Stimulated activated CD8-positive, alpha-beta memory T cell treated with anti-CD3 and anti-CD28 coated beads, Interleukin-15, amount 100 ng/mL, for 24 hours (primary cell): ENCODE measurements at regions not wholly inside any gene's neighbourhood (a gene's known extent, or its start where the extent isn't known, plus 50 kb on each side); places are given as distances from the start of the nearest gene placed in this dataset.
"Not testable (repeated sequence)": the region's sequence is repeated elsewhere in the genome, so short reads cannot be mapped to it uniquely, and the experiment has no call there.

Source experiments
- DNase-seq: peaks from one replicate; pipeline ENCODE4 v3.0.0-alpha.2; 2020; ENCODE audit warnings: low read depth

DNA sequence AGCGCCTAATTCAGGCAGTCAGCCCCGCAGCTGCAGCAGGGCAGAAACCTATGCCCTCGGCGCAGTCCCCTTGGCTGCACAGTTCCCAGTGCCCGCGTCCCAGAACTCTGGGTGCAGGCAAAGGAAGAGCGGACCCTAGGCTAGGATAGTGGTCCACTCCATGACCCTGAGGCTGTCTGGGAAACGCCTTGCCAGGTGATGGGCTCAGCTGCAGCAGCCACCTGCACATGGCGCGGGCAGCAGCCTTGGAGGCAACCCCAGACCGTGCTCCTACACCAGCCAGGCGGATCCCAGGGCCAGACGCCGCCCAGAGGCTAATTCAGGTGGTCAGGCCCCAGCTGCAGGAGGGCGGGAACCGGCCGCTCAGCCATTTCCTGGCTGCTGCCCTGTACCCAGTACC is 83.0 kb downstream of the POTEC start:
- not testable (repeated sequence) for DNase-seq

- not testable (repeated sequence) for DNase-seq
These were observed 83.6 kb downstream of the POTEC start for GRCh38 chr18:14459826-14460225.

DNA sequence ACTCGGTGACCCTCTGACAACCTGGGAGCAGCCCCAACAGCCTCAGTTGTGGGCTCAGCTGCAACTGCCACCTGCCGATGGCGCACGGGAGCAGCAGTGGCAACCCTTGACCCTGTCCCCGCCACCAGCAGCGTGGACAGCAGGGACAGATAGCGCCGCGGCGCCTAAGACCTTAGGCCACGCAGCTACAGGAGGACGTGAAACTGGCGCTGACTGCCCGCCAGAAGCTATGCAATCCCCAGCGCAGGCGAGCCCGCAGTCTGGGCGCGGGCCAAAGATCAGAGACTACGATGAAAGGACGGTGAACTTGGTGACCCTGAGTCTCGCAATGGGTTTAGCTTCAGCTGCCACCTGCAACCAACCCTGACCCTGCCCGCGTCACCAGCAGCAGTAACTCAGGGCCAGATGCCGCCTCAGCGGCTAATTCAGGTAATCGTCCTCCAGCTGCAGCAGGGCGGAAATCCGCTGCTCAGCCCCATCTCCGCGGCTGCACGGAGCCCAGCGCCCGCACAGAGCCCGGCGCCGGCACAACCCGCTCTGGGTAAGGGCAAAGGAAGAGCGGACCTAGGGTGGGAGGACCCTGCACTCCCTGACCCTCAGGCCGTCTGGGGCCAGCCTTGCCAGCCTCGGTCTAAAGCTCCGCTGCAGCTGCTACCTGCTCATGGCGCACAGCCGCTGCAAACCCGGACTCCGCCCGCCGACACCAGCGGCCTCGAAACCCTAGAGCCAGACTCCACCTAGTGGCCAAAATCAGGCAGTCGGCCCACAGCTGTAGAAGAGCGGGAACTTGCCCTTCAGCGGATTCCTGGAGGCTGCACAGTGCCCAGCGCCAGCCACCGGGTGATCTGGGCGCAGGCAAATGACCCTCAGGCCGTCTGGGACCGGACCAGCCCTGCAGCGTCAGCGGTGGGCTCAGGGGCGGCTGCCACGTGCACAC is 85.1 kb downstream of the POTEC start:
- DNase-seq, result peak; percentile 37

- DNase-seq, result not testable (repeated sequence)
These were observed 92.8 kb downstream of the POTEC start for GRCh38 chr18:14450637-14451009.

DNA sequence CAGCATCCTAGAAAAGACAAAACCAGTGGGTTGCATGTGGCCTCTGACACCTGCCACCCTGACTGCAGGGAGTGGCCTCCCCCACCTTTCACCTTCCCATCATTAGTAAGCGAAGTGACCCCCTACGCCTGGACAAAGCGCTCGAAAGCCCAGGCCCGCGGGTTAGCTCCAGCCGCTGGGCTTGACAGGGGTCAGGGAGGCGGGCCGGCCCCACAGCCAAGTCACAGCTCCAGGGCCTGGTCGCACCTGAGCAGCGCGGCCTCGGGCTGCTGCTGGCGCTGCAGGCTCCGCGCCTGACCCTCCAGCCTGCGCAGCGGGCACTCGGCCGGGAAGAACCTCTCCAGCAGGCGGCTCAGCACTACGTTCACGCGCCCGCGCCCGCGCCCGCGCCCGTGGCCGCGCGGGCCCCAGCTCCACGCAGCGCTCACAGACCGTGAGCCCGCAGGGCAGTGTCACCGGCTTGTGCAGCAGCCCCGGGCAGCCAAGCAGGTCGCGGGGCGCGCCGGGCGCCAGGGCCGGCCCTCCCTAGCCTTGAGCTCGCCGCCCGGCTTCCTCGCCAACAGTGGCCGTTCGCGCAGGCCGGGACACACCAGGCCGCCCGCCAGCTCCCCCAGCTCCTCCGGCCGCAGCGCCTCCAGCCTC is 93.3 kb downstream of the POTEC start:
- DNase-seq, result not testable (repeated sequence)

- DNase-seq, result not testable (repeated sequence)
These were observed 94.3 kb downstream of the POTEC start for GRCh38 chr18:14449062-14449461.

DNA sequence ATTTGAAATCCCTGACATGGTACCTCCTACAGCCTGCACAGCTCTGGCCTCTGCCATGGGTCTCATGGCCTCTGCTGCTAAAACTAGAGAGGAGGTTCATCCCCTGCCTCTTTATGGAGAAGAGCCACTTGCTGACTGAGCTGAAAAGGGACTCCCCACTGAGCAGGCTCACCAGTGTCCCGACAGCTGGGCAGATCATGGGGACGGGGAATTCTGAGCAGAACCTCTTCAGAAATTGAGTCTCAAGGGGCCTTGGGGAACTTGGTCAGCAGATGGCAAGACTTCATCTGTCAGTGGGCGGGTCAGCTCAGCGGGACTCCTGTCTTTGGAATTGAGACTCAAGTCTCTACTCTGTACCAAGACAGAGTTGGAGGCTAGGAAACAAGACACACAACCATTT is 95.7 kb downstream of the POTEC start:
- DNase-seq, result not testable (repeated sequence)

DNA sequence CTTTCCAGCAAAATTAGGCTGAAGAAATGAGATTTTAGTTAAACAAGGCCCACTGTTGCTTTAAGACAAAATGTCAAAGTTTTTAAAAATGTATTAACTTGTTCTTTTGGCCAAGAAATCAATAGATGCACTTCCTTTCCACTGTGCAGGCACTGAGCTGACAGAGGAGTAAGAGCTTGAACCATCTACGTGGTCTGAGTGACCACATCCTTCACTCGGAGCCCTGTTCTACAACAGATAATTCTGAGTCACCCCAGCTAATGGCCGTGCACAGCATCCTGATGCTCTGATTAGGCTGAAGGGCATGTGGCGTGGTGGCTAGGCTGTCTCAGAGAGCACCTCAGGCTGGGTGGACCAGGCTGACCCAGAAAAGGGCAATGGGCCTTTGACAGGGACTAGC is 107.9 kb downstream of the POTEC start:
- DNase-seq, result not testable (repeated sequence)

- not testable (repeated sequence) for DNase-seq
These were observed 111.0 kb downstream of the POTEC start for GRCh38 chr18:14432371-14432770.

DNA sequence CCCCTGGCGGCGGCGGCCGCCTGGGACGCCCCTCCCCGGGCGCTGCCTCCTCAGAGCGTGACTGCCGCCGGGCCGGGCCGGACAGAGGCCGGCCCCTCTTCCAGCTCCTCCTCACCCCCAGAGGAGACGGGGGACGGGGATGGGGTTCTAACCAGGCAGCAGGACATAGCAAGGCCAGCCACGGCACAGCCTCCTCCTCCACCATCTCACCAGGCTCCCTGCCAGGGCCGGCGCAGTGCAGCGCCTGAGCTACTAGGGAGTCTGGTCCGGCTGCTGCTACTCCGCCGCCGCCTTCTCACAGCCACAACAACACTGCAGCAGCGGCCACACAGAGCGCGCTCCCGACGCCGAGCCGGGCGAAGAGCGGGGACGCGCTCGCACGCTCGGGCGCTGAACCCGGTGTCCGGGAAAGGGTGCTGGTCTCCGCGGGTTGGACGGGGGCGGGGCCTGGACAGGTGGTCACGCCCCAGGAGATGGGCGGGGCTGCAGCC is 112.3 kb downstream of the POTEC start:
- DNase-seq, result peak; percentile 9

DNA sequence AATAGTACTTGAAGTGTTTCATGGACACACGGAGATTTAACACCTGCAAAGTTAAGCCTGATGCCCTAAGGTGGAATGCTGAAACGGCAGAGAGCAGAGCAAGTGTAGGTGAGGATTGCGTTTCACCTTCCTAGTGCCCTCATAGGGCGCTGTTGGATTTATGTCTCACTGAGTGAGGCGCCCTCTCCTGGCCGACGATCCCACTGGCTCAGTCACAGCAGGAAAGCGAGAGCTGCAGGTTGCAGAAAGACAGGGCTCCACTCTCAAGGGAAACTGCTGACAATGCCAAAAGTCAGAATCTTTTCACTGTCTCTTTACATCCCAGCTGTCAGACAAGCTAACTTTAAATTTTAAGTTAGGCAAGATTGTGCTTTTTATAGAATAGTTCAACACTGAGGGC is 127.6 kb downstream of the POTEC start:
- DNase-seq, result not testable (repeated sequence)

DNA sequence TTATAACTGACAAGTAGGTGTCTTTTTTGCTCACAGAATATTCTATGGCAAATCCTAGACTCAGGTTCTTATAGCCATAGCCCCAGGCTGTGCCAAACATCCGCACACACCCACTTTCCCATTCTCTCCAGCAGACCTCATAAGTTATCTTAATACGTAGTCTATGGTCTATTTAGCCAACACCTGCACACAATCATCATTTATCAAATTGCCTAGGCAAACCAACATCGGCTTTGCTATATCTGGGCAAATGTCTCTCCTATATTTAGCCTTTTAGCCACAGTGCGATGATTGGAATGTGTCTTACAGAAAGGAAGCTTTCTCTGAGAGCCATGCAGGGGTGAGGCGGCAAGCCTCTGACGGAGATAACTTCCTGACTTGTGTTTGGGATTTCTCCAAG is 128.0 kb downstream of the POTEC start:
- DNase-seq, result not testable (repeated sequence)

GRCh38 chr18:14395533-14395932 is 147.9 kb downstream of the POTEC start:
- DNase-seq, result not testable (repeated sequence)

GRCh38 chr18:14393563-14394103 is 149.8 kb downstream of the POTEC start:
- not testable (repeated sequence) for DNase-seq

- not testable (repeated sequence) for DNase-seq
These were observed 150.8 kb downstream of the POTEC start for GRCh38 chr18:14392604-14393003.

DNA sequence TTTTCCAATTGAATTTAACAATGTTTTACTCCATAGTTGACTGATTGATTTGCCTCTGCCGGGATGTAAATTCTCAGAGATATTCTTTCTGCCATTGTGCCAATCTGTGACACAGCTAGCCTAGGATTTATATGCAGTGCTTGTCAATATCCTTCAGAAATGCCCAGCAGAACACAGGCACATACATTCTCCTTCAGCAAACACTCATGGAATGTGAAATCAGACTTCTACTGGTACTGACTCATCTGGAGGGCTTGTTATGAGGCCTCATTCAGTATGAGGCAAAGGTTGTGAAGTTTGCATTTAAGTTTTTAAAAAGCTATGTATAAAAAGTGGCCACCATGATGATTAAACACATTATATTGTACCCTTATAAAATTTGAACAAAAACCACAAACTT is 158.4 kb downstream of the POTEC start:
- DNase-seq, result not testable (repeated sequence)

GRCh38 chr18:14382666-14383065 is 160.7 kb downstream of the POTEC start:
- DNase-seq, result not testable (repeated sequence)

DNA sequence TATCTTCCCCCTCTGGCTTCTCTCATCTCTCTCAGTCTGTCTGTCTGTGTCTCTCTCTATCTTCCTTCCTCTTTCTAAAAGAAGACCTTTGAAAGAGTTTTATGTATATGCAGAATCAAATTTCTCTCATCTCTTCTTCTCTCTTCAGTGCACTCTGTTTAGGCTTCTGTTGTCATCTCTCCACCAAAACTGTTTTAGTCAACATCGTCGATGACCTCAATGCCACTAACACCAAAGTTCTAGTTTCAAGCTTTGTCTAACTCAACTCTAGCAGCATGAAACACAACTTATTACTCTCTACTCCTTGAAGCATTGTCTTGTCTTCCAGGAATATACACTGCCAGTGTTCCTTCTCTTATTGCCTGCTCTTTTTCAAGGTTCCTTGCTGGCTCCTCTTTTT is 163.9 kb downstream of the POTEC start:
- not testable (repeated sequence) for DNase-seq

DNA sequence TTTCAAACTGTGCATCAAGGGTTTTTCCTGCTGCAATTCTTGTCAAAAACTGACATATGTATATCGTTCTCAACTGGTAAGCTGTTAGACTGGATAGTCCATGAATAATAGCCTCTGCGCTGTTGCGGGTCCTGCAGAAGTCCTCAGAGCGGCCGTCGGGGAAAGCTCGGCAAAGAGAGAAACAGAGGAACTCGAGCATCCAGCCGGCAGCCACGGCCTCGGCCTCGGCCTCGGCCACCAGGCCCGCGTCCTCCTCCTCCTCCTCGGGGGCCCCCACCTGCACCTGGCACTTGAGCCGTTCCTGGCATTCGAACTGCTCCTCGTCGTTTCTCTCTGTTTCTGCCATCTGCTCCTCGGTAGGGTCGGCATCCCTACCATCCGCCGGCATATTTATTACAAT is 165.0 kb downstream of the POTEC start:
- not testable (repeated sequence) for DNase-seq

- not testable (repeated sequence) for DNase-seq
These were observed 182.1 kb downstream of the POTEC start for GRCh38 chr18:14361346-14361745.

GRCh38 chr18:14357553-14358297 is 185.7 kb downstream of the POTEC start:
- not testable (repeated sequence) for DNase-seq

DNA sequence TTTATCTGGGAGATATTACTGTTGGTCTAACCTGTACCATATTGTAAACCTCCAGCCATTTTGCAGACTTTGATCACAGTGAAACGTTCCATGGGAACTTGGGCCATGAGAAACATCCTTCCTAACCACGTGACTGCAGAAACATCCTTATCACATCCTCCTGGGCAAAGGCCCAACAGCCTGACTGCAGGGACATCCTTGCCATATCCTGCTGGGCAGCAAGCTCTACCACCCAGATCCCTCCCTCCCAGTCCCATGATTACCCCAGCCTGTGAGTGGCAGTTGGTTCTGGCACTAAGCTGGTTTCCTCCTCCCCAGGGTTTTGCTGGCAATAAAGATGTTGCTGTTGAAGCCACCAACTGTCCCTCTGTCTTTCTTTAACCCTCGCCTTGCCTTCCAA is 201.2 kb downstream of the POTEC start:
- DNase-seq, result not testable (repeated sequence)
